22Rv1 (cell line): ENCODE measurements at regions not wholly inside any gene's neighbourhood (a gene's known extent, or its start where the extent isn't known, plus 50 kb on each side); places are given as distances from the start of the nearest gene placed in this dataset.

Experiments used
- ZFX ChIP-seq: fragments of 450-650 bp; IDR thresholded peaks from 2 replicates; pipeline ENCODE4 v1.6.1; 2017; ENCODE audit warnings: antibody characterized with exemption, borderline replicate concordance
- TF ChIP-seq, protein P1 (sequence below): fragments of 450-650 bp; IDR thresholded peaks from 2 replicates; pipeline ENCODE4 v1.5.1; 2017; ENCODE audit warnings: mild to moderate bottlenecking

GRCh38 chr1:63112155-63112900 is 210.0 kb upstream of the FOXD3 start:
- TF ChIP-seq, protein P1, sequence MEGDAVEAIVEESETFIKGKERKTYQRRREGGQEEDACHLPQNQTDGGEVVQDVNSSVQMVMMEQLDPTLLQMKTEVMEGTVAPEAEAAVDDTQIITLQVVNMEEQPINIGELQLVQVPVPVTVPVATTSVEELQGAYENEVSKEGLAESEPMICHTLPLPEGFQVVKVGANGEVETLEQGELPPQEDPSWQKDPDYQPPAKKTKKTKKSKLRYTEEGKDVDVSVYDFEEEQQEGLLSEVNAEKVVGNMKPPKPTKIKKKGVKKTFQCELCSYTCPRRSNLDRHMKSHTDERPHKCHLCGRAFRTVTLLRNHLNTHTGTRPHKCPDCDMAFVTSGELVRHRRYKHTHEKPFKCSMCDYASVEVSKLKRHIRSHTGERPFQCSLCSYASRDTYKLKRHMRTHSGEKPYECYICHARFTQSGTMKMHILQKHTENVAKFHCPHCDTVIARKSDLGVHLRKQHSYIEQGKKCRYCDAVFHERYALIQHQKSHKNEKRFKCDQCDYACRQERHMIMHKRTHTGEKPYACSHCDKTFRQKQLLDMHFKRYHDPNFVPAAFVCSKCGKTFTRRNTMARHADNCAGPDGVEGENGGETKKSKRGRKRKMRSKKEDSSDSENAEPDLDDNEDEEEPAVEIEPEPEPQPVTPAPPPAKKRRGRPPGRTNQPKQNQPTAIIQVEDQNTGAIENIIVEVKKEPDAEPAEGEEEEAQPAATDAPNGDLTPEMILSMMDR = no peak
- no peak for TF ChIP-seq ZFX
